Esophagus squamous epithelium (tissue), 4 donors: ENCODE measurements at regions not wholly inside any gene's neighbourhood (a gene's known extent, or its start where the extent isn't known, plus 50 kb on each side); places are given as distances from the start of the nearest gene placed in this dataset.

Experiments
- CTCF ChIP-seq, 6 experiments: fragments of 450-650 bp in 4 of 6; fragments of 200-600 bp in 2 of 6; sonication (generic) in 2 of 6; IDR thresholded peaks; one replicate each; pipeline ENCODE4 v1.5.1; 2016 to 2019; ENCODE audit warnings: antibody characterized with exemption in 6 of 6, mild to moderate bottlenecking in 4 of 6, moderate library complexity in 4 of 6
- POLR2A ChIP-seq, 4 donors: fragments of 450-650 bp; IDR thresholded peaks; one replicate each; pipeline ENCODE4 v1.6.1; 2017; ENCODE audit warnings: antibody characterized with exemption in 4 of 4, mild to moderate bottlenecking in 4 of 4, moderate library complexity in 3 of 4

- no peak for TF ChIP-seq CTCF (IDR thresholded peaks at IDR 0.05)
- TF ChIP-seq POLR2A (IDR thresholded peaks at IDR 0.05): no peak
These were observed 187.3 kb downstream of the KTN1 start for GRCh38 chr14:55767286-55767685.
